GM23338 (cell line): ENCODE measurements at regions not wholly inside any gene's neighbourhood (a gene's known extent, or its start where the extent isn't known, plus 50 kb on each side); places are given as distances from the start of the nearest gene placed in this dataset.

Experiments used
- ATAC-seq: fragments of 200-7000 bp; cut with Tn5 transposase; 3 replicates; pipeline ENCODE4 v1.9.1; 2020
- DNase-seq: peaks from one replicate; pipeline ENCODE4 v3.0.0-alpha.2; 2015; ENCODE audit warnings: low spot score
- H2AFZ ChIP-seq: fragments of 200-600 bp; sonication (generic); 2 replicates; pipeline ENCODE4 v1.8.0; 2016; ENCODE audit warnings: antibody characterized with exemption, mild to moderate bottlenecking, moderate library complexity
- H3F3A ChIP-seq: fragments of 200-600 bp; sonication (generic); replicated peaks from 2 replicates; pipeline ENCODE4 v1.8.0; 2017; ENCODE audit warnings: antibody characterized with exemption, mixed run types, low read depth
- H3K27ac ChIP-seq: fragments of 200-600 bp; sonication (generic); 2 replicates; pipeline ENCODE4 v1.6.1; 2016; ENCODE audit warnings: low read depth
- H3K27me3 ChIP-seq: fragments of 200-600 bp; sonication (generic); 2 replicates; pipeline ENCODE4 v1.8.0; 2016; ENCODE audit warnings: mild to moderate bottlenecking, mixed run types, moderate library complexity; ENCODE audit not compliant: insufficient read depth
- H3K36me3 ChIP-seq: fragments of 200-600 bp; sonication (generic); 2 replicates; pipeline ENCODE4 v1.8.0; 2016; ENCODE audit warnings: mild to moderate bottlenecking; ENCODE audit not compliant: insufficient read depth
- H3K4me1 ChIP-seq: fragments of 200-600 bp; sonication (generic); 2 replicates; pipeline ENCODE4 v1.8.0; 2016; ENCODE audit warnings: mild to moderate bottlenecking, moderate library complexity; ENCODE audit not compliant: insufficient read depth
- H3K4me2 ChIP-seq: fragments of 200-600 bp; sonication (generic); 2 replicates; pipeline ENCODE4 v1.7.1; 2017; ENCODE audit warnings: mixed run types
- H3K4me3 ChIP-seq: fragments of 200-600 bp; sonication (generic); 2 replicates; pipeline ENCODE4 v1.6.1; 2016; ENCODE audit warnings: mixed run types
- H3K79me2 ChIP-seq: fragments of 200-600 bp; sonication (generic); replicated peaks from 2 replicates; pipeline ENCODE4 v1.8.0; 2017; ENCODE audit warnings: mild to moderate bottlenecking; ENCODE audit not compliant: insufficient read depth
- H3K9me2 ChIP-seq: fragments of 200-600 bp; sonication (generic); 2 replicates; pipeline ENCODE4 v1.8.0; 2017; ENCODE audit not compliant: insufficient read depth
- H4K20me1 ChIP-seq: fragments of 200-600 bp; sonication (generic); replicated peaks from 2 replicates; pipeline ENCODE4 v1.8.0; 2017; ENCODE audit warnings: mild to moderate bottlenecking; ENCODE audit not compliant: insufficient read depth
- H3K27ac Mint-ChIP-seq: 2 replicates; pipeline ENCODE4 v1.8.0; 2020; ENCODE audit warnings: inconsistent platforms, mild to moderate bottlenecking, moderate library complexity, mixed read lengths
- H3K27me3 Mint-ChIP-seq: 3 replicates; pipeline ENCODE4 v1.8.0; 2022; ENCODE audit warnings: low read depth, mild to moderate bottlenecking, moderate library complexity, mixed read lengths, inconsistent platforms; ENCODE audit not compliant: insufficient read depth, poor library complexity
- H3K36me3 Mint-ChIP-seq: 3 replicates; pipeline ENCODE4 v1.8.0; 2021; ENCODE audit warnings: low read depth, mild to moderate bottlenecking, inconsistent platforms, moderate library complexity, mixed read lengths
- H3K4me1 Mint-ChIP-seq: 3 replicates; pipeline ENCODE4 v1.8.0; 2020; ENCODE audit warnings: mild to moderate bottlenecking, inconsistent platforms, mixed read lengths
- H3K4me3 Mint-ChIP-seq: 3 replicates; pipeline ENCODE4 v1.8.0; 2021; ENCODE audit warnings: moderate library complexity, mild to moderate bottlenecking, inconsistent platforms, mixed read lengths
- H3K9me3 Mint-ChIP-seq: 3 replicates; pipeline ENCODE4 v1.8.0; 2020; ENCODE audit warnings: moderate library complexity, mild to moderate bottlenecking, inconsistent platforms, mixed read lengths
- EZH2phosphoT487 ChIP-seq: fragments of 200-600 bp; sonication (generic); IDR thresholded peaks from one replicate; pipeline ENCODE4 v1.8.1; 2018; ENCODE audit warnings: antibody characterized with exemption; ENCODE audit not compliant: unreplicated experiment
- NANOG ChIP-seq: IDR thresholded peaks from 2 replicates; pipeline ENCODE4 v1.6.1; 2016; ENCODE audit warnings: antibody characterized with exemption, borderline replicate concordance
- POLR2AphosphoS5 ChIP-seq: IDR thresholded peaks from 2 replicates; pipeline ENCODE4 v1.6.1; 2016; ENCODE audit warnings: antibody characterized with exemption, low read depth
- STAT1 ChIP-seq: IDR thresholded peaks from one replicate; pipeline ENCODE4 v1.6.1; 2016; ENCODE audit warnings: antibody characterized with exemption; ENCODE audit not compliant: unreplicated experiment
- ZNF331 ChIP-seq: fragments of 250-450 bp; sonication (Bioruptor Pico); IDR thresholded peaks from 2 replicates; pipeline ENCODE4 v1.5.0; 2020; ENCODE audit warnings: low read depth, mild to moderate bottlenecking, moderate library complexity
- ZNF462 ChIP-seq: fragments of 250-450 bp; sonication (Bioruptor Pico); IDR thresholded peaks from 2 replicates; pipeline ENCODE4 v1.5.0; 2020; ENCODE audit warnings: mild to moderate bottlenecking, moderate library complexity
- TF ChIP-seq, protein P1 (sequence below): IDR thresholded peaks from 2 replicates; pipeline ENCODE4 v1.6.1; 2016; ENCODE audit warnings: antibody characterized with exemption
- TF ChIP-seq, protein P2 (sequence below), 2 experiments: fragments of 200-600 bp in 1 of 2; sonication (generic) in 1 of 2; conservative IDR thresholded peaks; 2 replicates each; pipeline versions ENCODE4 v1.5.1 to v1.6.1; 2016 to 2017; ENCODE audit warnings: antibody characterized with exemption in 2 of 2, low read depth in 2 of 2, mild to moderate bottlenecking in 2 of 2, moderate library complexity in 1 of 2
- TF ChIP-seq, protein P3 (sequence below): IDR thresholded peaks from one replicate; pipeline ENCODE4 v1.6.1; 2018; ENCODE audit warnings: antibody characterized with exemption; ENCODE audit not compliant: unreplicated experiment

DNA sequence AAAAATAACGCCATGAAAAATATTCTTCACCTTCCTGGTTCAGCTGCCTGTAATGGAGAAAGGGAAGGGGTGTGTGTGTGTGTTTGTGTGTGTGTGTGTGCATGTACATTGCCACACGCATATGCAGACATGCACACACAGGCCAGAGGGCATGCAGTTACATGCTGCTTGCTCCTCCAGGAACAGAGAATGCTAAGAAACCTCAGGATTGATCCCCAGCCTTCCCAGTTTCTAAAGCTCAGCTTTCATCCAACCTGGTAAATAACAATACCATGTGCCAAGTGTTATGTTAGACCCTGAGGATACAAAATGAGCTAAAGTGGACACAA is 241.7 kb downstream of the SPTSSA start (continued):
- TF ChIP-seq, protein P1, sequence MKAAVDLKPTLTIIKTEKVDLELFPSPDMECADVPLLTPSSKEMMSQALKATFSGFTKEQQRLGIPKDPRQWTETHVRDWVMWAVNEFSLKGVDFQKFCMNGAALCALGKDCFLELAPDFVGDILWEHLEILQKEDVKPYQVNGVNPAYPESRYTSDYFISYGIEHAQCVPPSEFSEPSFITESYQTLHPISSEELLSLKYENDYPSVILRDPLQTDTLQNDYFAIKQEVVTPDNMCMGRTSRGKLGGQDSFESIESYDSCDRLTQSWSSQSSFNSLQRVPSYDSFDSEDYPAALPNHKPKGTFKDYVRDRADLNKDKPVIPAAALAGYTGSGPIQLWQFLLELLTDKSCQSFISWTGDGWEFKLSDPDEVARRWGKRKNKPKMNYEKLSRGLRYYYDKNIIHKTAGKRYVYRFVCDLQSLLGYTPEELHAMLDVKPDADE, result no peak
- TF ChIP-seq NANOG (no peak), STAT1 (no peak), POLR2AphosphoS5 (no peak), ZNF331 (CRISPR knock-in tag) (no peak), EZH2phosphoT487 (no peak)
- TF ChIP-seq, protein P2, sequence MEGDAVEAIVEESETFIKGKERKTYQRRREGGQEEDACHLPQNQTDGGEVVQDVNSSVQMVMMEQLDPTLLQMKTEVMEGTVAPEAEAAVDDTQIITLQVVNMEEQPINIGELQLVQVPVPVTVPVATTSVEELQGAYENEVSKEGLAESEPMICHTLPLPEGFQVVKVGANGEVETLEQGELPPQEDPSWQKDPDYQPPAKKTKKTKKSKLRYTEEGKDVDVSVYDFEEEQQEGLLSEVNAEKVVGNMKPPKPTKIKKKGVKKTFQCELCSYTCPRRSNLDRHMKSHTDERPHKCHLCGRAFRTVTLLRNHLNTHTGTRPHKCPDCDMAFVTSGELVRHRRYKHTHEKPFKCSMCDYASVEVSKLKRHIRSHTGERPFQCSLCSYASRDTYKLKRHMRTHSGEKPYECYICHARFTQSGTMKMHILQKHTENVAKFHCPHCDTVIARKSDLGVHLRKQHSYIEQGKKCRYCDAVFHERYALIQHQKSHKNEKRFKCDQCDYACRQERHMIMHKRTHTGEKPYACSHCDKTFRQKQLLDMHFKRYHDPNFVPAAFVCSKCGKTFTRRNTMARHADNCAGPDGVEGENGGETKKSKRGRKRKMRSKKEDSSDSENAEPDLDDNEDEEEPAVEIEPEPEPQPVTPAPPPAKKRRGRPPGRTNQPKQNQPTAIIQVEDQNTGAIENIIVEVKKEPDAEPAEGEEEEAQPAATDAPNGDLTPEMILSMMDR (conservative IDR thresholded peaks at IDR 0.05; ENCODE audit: low read depth in 2 of 2), result no peak
- TF ChIP-seq, protein P3, sequence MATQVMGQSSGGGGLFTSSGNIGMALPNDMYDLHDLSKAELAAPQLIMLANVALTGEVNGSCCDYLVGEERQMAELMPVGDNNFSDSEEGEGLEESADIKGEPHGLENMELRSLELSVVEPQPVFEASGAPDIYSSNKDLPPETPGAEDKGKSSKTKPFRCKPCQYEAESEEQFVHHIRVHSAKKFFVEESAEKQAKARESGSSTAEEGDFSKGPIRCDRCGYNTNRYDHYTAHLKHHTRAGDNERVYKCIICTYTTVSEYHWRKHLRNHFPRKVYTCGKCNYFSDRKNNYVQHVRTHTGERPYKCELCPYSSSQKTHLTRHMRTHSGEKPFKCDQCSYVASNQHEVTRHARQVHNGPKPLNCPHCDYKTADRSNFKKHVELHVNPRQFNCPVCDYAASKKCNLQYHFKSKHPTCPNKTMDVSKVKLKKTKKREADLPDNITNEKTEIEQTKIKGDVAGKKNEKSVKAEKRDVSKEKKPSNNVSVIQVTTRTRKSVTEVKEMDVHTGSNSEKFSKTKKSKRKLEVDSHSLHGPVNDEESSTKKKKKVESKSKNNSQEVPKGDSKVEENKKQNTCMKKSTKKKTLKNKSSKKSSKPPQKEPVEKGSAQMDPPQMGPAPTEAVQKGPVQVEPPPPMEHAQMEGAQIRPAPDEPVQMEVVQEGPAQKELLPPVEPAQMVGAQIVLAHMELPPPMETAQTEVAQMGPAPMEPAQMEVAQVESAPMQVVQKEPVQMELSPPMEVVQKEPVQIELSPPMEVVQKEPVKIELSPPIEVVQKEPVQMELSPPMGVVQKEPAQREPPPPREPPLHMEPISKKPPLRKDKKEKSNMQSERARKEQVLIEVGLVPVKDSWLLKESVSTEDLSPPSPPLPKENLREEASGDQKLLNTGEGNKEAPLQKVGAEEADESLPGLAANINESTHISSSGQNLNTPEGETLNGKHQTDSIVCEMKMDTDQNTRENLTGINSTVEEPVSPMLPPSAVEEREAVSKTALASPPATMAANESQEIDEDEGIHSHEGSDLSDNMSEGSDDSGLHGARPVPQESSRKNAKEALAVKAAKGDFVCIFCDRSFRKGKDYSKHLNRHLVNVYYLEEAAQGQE, result no peak

DNA sequence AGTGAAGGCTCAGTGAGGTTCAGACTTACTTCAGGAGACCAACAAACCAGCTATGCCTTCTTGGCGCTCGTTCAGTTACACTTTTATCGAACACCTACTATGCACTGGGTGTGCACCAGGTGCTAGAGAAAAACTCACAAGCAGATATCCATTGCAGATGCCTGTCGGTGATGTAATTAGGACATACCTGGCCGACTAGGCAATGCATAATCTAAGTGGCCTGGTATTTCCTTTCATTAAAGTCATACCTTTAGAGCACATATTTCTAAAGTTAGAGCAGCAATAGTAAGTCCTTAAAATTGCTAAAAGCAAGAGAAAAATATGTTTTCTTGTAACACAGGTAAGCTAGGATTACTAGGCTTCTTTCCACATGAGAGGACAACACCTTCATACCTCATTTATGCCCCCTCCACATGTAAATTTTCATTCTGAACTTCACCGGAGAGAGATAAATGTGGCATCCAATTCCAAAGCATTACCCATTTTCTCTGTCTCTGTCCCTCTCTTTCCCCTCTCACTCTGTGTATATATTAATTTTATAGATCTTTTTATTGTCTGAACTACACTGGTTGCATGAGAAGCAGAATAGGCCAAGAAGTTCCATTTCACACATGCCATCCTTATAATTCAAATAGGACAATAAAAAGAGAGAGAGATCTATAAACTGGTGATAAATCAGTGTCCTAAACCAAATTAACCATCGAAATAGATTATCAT is 242.2 kb downstream of the SPTSSA start:
- H3K4me1 ChIP-seq, result peaks cover 18% of the 10 kb centered on the region; the same call in 1 of the 2 replicates
- no peaks in the 10 kb centered on the region for H3K79me2 ChIP-seq
- H3K36me3 ChIP-seq, result no peaks in the 10 kb centered on the region
- no peak overlapping the region for H3K4me2 ChIP-seq
- ATAC-seq (no peak), DNase-seq (no peak)
- Mint-ChIP-seq H3K9me3 (no peaks in the 10 kb centered on the region), H3K27me3 (no peaks in the 10 kb centered on the region), H3K4me1 (peaks cover 14% of the 10 kb centered on the region), H3K27ac (no peak overlapping the region), H3K36me3 (no peaks in the 10 kb centered on the region), H3K4me3 (no peak overlapping the region)
- H2AFZ ChIP-seq, result no peak overlapping the region
- H3K9me2 ChIP-seq, result peaks cover 4% of the 10 kb centered on the region
- no peaks in the 10 kb centered on the region for H3F3A ChIP-seq
- no peaks in the 10 kb centered on the region for H3K27me3 ChIP-seq
- no peak overlapping the region for H3K4me3 ChIP-seq
- no peak overlapping the region for H3K27ac ChIP-seq
- H4K20me1 ChIP-seq, result no peaks in the 10 kb centered on the region
- TF ChIP-seq ZNF462 (CRISPR knock-in tag) (no peak), POLR2AphosphoS5 (no peak), STAT1 (no peak), ZNF331 (CRISPR knock-in tag) (no peak)
- TF ChIP-seq, protein P1, result no peak
